Gastrocnemius medialis (tissue), 4 donors: ENCODE measurements at regions not wholly inside any gene's neighbourhood (a gene's known extent, or its start where the extent isn't known, plus 50 kb on each side); places are given as distances from the start of the nearest gene placed in this dataset.

Source experiments
- ATAC-seq, 2 donors: fragments of 150-250 bp; one replicate each; pipeline ENCODE4 v1.9.1; 2016
- DNase-seq, 2 donors: peaks; one replicate each; pipeline ENCODE4 v3.0.0-alpha.2; 2019
- H3K27ac ChIP-seq, 4 donors: fragments of 200-600 bp; sonication (generic); 1 replicate in 1 of 4; 2 replicates in 3 of 4; pipeline ENCODE4 v1.5.1; 2016 to 2018; ENCODE audit warnings: mild to moderate bottlenecking in 2 of 4, moderate library complexity in 1 of 4
- H3K27me3 ChIP-seq, 3 donors: fragments of 200-600 bp; sonication (generic) in 2 of 3; 1 replicate in 1 of 3; 2 replicates in 2 of 3; pipeline versions ENCODE4 v1.5.1 to v1.6.0; 2016 to 2019; ENCODE audit warnings: mild to moderate bottlenecking in 1 of 3, moderate library complexity in 1 of 3
- H3K36me3 ChIP-seq, 2 donors: fragments of 200-600 bp; sonication (generic) in 1 of 2; one replicate each; pipeline ENCODE4 v1.5.1; 2017 to 2018
- H3K4me1 ChIP-seq, 2 donors: fragments of 200-600 bp; sonication (generic) in 1 of 2; one replicate each; pipeline ENCODE4 v1.5.1; 2016 to 2017; ENCODE audit warnings: mild to moderate bottlenecking in 2 of 2
- H3K4me3 ChIP-seq, 4 donors: fragments of 200-600 bp; sonication (generic) in 3 of 4; 1 replicate in 1 of 4; 2 replicates in 3 of 4; pipeline ENCODE4 v1.5.1; 2016 to 2019; ENCODE audit warnings: mild to moderate bottlenecking in 2 of 4
- H3K9me3 ChIP-seq, 3 donors: fragments of 200-600 bp; sonication (generic) in 2 of 3; 1 replicate in 1 of 3; 2 replicates in 2 of 3; pipeline ENCODE4 v1.5.1; 2016 to 2019
- POLR2A ChIP-seq, 2 donors: fragments of 450-650 bp; IDR thresholded peaks; one replicate each; pipeline ENCODE4 v1.6.1; 2017; ENCODE audit warnings: antibody characterized with exemption in 2 of 2, mild to moderate bottlenecking in 2 of 2, moderate library complexity in 2 of 2
- in situ Hi-C, 4 donors: fragments of 200-750 bp; cut with MboI; loops; one replicate each; pipeline versions ENCODE4 v1.15.0 to v1.8.0; 2017; ENCODE audit warnings: low sequenced_read_pairs in 4 of 4
- intact Hi-C: fragments of 100-400 bp; cut with DNase I; formaldehyde crosslinking; loops from one replicate; pipeline ENCODE4 v1.15.1; 2023; ENCODE audit warnings: low total_unique reads
- TF ChIP-seq, protein P1 (sequence below), 5 experiments: fragments of 450-650 bp in 3 of 5; fragments of 200-600 bp in 2 of 5; sonication (generic) in 2 of 5; IDR thresholded peaks in 4 of 5; conservative IDR thresholded peaks in 1 of 5; 1 replicate in 4 of 5; 2 replicates in 1 of 5; pipeline ENCODE4 v1.5.1; 2016 to 2019; ENCODE audit warnings: antibody characterized with exemption in 5 of 5, mild to moderate bottlenecking in 3 of 5, moderate library complexity in 3 of 5

DNA sequence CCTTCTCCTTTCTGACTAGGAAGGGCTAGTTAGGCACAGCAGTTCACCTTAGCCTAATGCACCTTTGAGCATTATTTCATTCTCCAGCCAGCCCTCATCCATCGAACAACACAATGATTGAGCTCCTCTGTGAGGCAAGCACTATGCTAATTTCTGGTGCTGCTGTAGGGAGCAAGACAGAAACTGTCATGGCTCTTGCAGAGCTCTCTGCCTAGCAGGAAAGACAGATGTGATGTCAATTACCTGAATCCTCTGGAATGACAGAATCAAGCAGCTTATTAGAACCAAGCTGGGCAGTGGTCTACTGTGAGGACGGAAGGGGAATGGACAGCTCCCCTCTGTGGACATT is 256.1 kb upstream of the NOCT start:
- no peaks in the 10 kb centered on the region for H3K4me1 ChIP-seq
- intact Hi-C loops, result no loop called here
- in situ Hi-C loops, result no loop called here
- H3K9me3 ChIP-seq, result no peaks in the 10 kb centered on the region
- TF ChIP-seq, protein P1, sequence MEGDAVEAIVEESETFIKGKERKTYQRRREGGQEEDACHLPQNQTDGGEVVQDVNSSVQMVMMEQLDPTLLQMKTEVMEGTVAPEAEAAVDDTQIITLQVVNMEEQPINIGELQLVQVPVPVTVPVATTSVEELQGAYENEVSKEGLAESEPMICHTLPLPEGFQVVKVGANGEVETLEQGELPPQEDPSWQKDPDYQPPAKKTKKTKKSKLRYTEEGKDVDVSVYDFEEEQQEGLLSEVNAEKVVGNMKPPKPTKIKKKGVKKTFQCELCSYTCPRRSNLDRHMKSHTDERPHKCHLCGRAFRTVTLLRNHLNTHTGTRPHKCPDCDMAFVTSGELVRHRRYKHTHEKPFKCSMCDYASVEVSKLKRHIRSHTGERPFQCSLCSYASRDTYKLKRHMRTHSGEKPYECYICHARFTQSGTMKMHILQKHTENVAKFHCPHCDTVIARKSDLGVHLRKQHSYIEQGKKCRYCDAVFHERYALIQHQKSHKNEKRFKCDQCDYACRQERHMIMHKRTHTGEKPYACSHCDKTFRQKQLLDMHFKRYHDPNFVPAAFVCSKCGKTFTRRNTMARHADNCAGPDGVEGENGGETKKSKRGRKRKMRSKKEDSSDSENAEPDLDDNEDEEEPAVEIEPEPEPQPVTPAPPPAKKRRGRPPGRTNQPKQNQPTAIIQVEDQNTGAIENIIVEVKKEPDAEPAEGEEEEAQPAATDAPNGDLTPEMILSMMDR (IDR thresholded peaks at IDR 0.05 in 4 of 5, conservative IDR thresholded peaks at IDR 0.05 in 1 of 5), result no peak
- no peak for TF ChIP-seq POLR2A (IDR thresholded peaks at IDR 0.05)
- H3K27me3 ChIP-seq, result no peaks in the 10 kb centered on the region
- no peak overlapping the region for H3K27ac ChIP-seq
- no peak for DNase-seq
- no peak overlapping the region for H3K4me3 ChIP-seq
- no peaks in the 10 kb centered on the region for H3K36me3 ChIP-seq
- ATAC-seq, result no peak

DNA sequence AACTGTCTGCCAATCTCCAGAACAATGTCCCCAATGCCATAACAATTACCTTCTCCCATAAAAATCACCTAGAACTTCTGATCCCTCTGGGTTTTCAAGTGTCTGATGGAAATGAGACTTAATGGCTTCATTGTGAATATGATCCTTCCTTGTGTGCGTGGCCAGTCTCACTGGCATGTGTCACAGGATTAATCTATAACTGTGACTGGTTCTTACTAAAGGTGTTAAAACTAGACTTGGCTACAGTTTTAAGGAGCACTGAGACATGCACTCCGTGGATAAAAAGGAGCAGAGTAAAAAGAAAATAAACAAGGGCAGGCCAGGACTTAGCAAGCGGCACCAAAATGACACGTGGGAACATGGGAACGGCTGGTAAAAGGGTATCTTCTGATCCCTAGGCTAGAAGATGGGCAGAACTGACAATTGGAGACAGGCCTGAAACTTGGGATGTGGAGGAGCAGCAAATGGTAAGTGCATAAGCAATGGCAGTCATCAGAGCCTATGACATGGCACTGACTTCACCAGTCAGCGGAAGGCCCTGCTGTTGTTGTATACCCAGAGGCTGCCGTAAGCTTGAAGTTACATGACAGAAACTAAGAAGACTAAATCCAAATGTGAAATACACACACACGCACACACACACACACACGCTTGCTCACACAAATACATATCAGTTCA is 256.6 kb upstream of the NOCT start:
- TF ChIP-seq, protein P1 (IDR thresholded peaks at IDR 0.05 in 4 of 5, conservative IDR thresholded peaks at IDR 0.05 in 1 of 5), result no peak
- TF ChIP-seq POLR2A (IDR thresholded peaks at IDR 0.05), result no peak
- Histone ChIP-seq H3K27ac (no peak overlapping the region), H3K27me3 (no peaks in the 10 kb centered on the region), H3K36me3 (no peaks in the 10 kb centered on the region), H3K4me1 (no peaks in the 10 kb centered on the region), H3K4me3 (no peak overlapping the region), H3K9me3 (no peaks in the 10 kb centered on the region)
- ATAC-seq, result no peak
- in situ Hi-C loops, result no loop called here
- intact Hi-C loops, result no loop called here
- no peak for DNase-seq

DNA sequence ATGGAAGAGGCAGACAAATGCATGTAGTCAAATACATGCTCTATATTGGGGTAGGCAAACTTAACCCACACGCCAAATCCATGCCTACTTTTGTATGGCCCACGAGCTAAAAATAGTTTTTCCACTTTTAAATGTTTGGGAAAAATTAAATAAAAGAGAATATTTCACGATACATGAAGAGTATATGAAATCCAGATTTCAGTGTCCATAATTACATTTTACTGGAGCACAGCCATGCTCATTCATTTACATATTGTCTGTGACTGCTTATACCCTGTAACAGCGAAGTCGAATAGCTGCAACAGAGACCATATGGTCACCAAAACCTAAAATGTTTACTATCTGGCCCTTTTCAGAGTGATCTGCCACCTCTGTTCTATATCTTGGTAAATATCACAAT is 257.4 kb upstream of the NOCT start:
- in situ Hi-C loops (no loop called here), intact Hi-C loops (no loop called here)
- H3K36me3 ChIP-seq, result no peaks in the 10 kb centered on the region
- TF ChIP-seq, protein P1 (IDR thresholded peaks at IDR 0.05 in 4 of 5, conservative IDR thresholded peaks at IDR 0.05 in 1 of 5), result no peak
- TF ChIP-seq POLR2A (IDR thresholded peaks at IDR 0.05), result no peak
- DNase-seq (no peak), ATAC-seq (no peak)
- H3K9me3 ChIP-seq, result no peaks in the 10 kb centered on the region
- H3K4me1 ChIP-seq, result no peaks in the 10 kb centered on the region
- no peak overlapping the region for H3K27ac ChIP-seq
- H3K4me3 ChIP-seq, result no peak overlapping the region
- H3K27me3 ChIP-seq, result no peaks in the 10 kb centered on the region

DNA sequence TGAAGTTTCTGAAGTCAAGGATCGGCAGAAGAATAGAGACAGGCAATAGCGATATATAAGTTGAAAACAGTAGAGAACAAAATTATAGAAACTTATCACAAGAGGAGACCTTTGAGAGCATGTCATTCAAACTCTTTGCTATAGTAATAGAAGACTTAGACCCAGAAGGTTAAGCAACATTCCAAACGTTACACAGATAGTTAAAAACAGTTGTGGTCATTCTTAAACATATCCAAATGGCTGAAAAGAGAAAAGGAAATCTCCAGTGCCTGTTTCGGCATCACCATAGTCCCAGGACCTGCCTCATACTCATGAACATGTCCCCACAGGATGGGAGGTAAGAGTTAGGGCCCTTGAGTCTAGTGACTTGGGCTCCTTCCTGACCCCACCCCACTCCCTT is 258.1 kb upstream of the NOCT start:
- no peaks in the 10 kb centered on the region for H3K4me1 ChIP-seq
- H3K9me3 ChIP-seq, result no peaks in the 10 kb centered on the region
- TF ChIP-seq, protein P1 (IDR thresholded peaks at IDR 0.05 in 4 of 5, conservative IDR thresholded peaks at IDR 0.05 in 1 of 5), result no peak
- no peak for TF ChIP-seq POLR2A (IDR thresholded peaks at IDR 0.05)
- H3K4me3 ChIP-seq, result no peak overlapping the region
- DNase-seq (no peak), ATAC-seq (no peak)
- intact Hi-C loops (no loop called here), in situ Hi-C loops (no loop called here)
- no peaks in the 10 kb centered on the region for H3K36me3 ChIP-seq
- H3K27ac ChIP-seq, result no peak overlapping the region
- no peaks in the 10 kb centered on the region for H3K27me3 ChIP-seq

DNA sequence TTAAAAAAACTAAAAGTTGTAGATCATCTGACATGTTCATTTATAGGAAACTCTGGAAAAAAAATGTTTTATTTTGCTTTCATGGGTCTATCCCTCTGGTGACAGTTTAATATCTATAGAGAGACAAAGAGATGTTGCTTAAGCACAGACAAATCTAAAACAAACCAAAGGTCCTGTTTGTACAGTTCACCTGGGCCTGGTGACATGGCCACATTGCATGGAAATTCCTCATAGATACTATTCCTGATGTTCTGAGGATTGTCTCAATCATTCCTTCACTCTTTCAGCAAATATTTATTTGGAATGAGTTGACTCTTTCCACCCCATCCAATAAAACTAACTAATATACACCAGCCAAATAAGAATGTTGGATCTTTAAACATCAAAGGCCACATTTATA is 259.1 kb upstream of the NOCT start:
- in situ Hi-C loops, result no loop called here
- intact Hi-C loops, result no loop called here

More for the DNA sequence above, 259.1 kb upstream of the NOCT start:
- Histone ChIP-seq H3K4me3 (no peak overlapping the region), H3K36me3 (no peaks in the 10 kb centered on the region), H3K27ac (no peak overlapping the region), H3K4me1 (no peaks in the 10 kb centered on the region), H3K9me3 (no peaks in the 10 kb centered on the region), H3K27me3 (no peaks in the 10 kb centered on the region)
- DNase-seq (no peak), ATAC-seq (no peak)
- no peak for TF ChIP-seq POLR2A (IDR thresholded peaks at IDR 0.05)
- TF ChIP-seq, protein P1 (IDR thresholded peaks at IDR 0.05 in 4 of 5, conservative IDR thresholded peaks at IDR 0.05 in 1 of 5), result no peak
